LoVo (cell line): ENCODE measurements at regions not wholly inside any gene's neighbourhood (a gene's known extent, or its start where the extent isn't known, plus 50 kb on each side); places are given as distances from the start of the nearest gene placed in this dataset.

Experiments used
- DNase-seq: peaks from one replicate; pipeline ENCODE4 v3.0.0-alpha.2; 2016; ENCODE audit warnings: low spot score

GRCh38 chr9:70478963-70479641 is 64.6 kb upstream of the KLF9 start:
- no peak for DNase-seq

GRCh38 chr9:70477907-70478480 is 63.5 kb upstream of the KLF9 start:
- no peak for DNase-seq

GRCh38 chr9:70477146-70477745 is 62.8 kb upstream of the KLF9 start:
- peak; percentile 23 for DNase-seq

GRCh38 chr9:70475211-70475610 is 60.8 kb upstream of the KLF9 start:
- DNase-seq, result no peak

- DNase-seq, result no peak
Observed at GRCh38 chr9:70474413-70474812, 60.0 kb upstream of the KLF9 start.

- no peak for DNase-seq
Observed at GRCh38 chr9:70472268-70473249, 58.1 kb upstream of the KLF9 start.

GRCh38 chr9:70470050-70471015 is 55.9 kb upstream of the KLF9 start:
- DNase-seq, result peak; percentile 54

GRCh38 chr9:70468291-70468690 is 53.8 kb upstream of the KLF9 start:
- no peak for DNase-seq

GRCh38 chr9:70466976-70467561 is 52.6 kb upstream of the KLF9 start:
- no peak for DNase-seq

- DNase-seq, result no peak
Observed at GRCh38 chr9:70465904-70466303, 51.4 kb upstream of the KLF9 start.

- DNase-seq, result no peak
Observed at GRCh38 chr9:70465398-70465797, 50.9 kb upstream of the KLF9 start.
